Activated CD4-positive, alpha-beta T cell treated with anti-CD3 and anti-CD28 coated beads for 48 hours (primary cell): ENCODE measurements at regions not wholly inside any gene's neighbourhood (a gene's known extent, or its start where the extent isn't known, plus 50 kb on each side); places are given as distances from the start of the nearest gene placed in this dataset.

ENCODE experiments used
- DNase-seq: peaks from one replicate; pipeline ENCODE4 v3.0.0-alpha.2; 2020

- DNase-seq, result no peak
Observed at GRCh38 chr2:129302561-129303183, 676.8 kb upstream of the RAB6C start.

GRCh38 chr2:129314120-129314519 is 665.3 kb upstream of the RAB6C start:
- no peak for DNase-seq

- no peak for DNase-seq
Observed at GRCh38 chr2:129318581-129319421, 660.7 kb upstream of the RAB6C start.

GRCh38 chr2:129319422-129319717 is 660.1 kb upstream of the RAB6C start:
- no peak for DNase-seq

GRCh38 chr2:129320288-129320687 is 659.2 kb upstream of the RAB6C start:
- no peak for DNase-seq

GRCh38 chr2:129324349-129324748 is 655.1 kb upstream of the RAB6C start:
- no peak for DNase-seq

GRCh38 chr2:129325151-129325550 is 654.3 kb upstream of the RAB6C start:
- no peak for DNase-seq

GRCh38 chr2:129329574-129329973 is 649.9 kb upstream of the RAB6C start:
- no peak for DNase-seq

GRCh38 chr2:129330504-129330903 is 649.0 kb upstream of the RAB6C start:
- DNase-seq, result no peak

GRCh38 chr2:129331638-129332037 is 647.8 kb upstream of the RAB6C start:
- DNase-seq, result no peak

GRCh38 chr2:129334128-129334527 is 645.3 kb upstream of the RAB6C start:
- DNase-seq, result no peak

- DNase-seq, result no peak
Observed at GRCh38 chr2:129334696-129335410, 644.6 kb upstream of the RAB6C start.

- no peak for DNase-seq
Observed at GRCh38 chr2:129336276-129336675, 643.2 kb upstream of the RAB6C start.

GRCh38 chr2:129337076-129337475 is 642.4 kb upstream of the RAB6C start:
- no peak for DNase-seq

- DNase-seq, result no peak
Observed at GRCh38 chr2:129345540-129345939, 633.9 kb upstream of the RAB6C start.

GRCh38 chr2:129347486-129348217 is 631.8 kb upstream of the RAB6C start:
- DNase-seq, result no peak

- DNase-seq, result no peak
Observed at GRCh38 chr2:129354631-129355030, 624.8 kb upstream of the RAB6C start.

GRCh38 chr2:129361688-129362087 is 617.8 kb upstream of the RAB6C start:
- DNase-seq, result no peak

- no peak for DNase-seq
Observed at GRCh38 chr2:129366263-129366662, 613.2 kb upstream of the RAB6C start.

- no peak for DNase-seq
Observed at GRCh38 chr2:129367107-129367506, 612.4 kb upstream of the RAB6C start.

- no peak for DNase-seq
Observed at GRCh38 chr2:129369437-129369836, 610.0 kb upstream of the RAB6C start.

GRCh38 chr2:129374452-129374851 is 605.0 kb upstream of the RAB6C start:
- no peak for DNase-seq
